ENCODE measurements at regions not wholly inside any gene's neighbourhood (a gene's known extent, or its start where the extent isn't known, plus 50 kb on each side); places are given as distances from the start of the nearest gene placed in this dataset.

DNA sequence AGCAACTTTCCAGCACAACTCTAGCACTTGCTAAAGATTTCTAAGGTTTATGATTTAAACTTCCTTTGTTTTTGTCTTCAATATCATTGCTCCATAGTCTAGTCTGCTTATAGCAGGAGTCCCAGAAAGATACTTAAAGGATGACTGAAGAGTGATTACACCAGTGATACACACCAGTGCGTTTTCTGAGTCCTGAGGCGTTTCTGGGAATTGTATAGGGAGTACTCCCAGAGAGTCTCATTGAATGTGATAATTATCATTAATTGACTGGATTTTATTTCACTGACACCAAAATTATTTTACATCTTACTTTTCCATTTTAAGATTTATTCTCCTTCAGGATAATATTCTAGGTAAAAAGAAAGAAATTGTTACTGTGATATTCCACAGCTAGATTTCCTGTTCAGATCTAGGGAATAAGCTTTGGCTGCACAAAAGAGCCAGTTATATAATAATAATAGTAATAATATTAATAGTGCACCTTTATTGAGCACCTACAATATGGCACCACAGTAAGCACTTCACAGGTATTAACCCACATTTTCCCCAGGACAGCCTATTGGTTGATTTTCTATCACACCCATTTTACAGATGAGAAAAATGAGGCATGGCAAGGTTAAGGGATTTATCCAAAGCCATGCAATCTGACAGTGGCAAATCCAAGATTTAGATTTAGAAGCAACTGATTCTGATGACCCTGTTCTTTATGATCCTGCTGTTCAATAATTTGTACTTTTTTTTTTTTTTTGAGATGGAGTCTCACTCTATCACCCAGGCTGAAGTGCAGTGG lies 62.6 kb downstream of the IRX5 start:
- Histone ChIP-seq H3K36me3 (ENCODE audit: insufficient read depth, low read length) (no peaks in the 10 kb centered on the region), H3K27ac (ENCODE audit: low read depth, low read length, poor library complexity, severe bottlenecking) (no peak overlapping the region), H3K4me3 (ENCODE audit: low read depth, low read length, poor library complexity, severe bottlenecking) (no peak overlapping the region), H2AFZ (ENCODE audit: low read length) (no peak overlapping the region), H3K4me1 (ENCODE audit: insufficient read depth, low read length, poor library complexity, severe bottlenecking) (no peaks in the 10 kb centered on the region), H4K20me1 (ENCODE audit: insufficient read depth, low read length) (no peaks in the 10 kb centered on the region), H3K9me3 (ENCODE audit: low read length) (no peaks in the 10 kb centered on the region), H3K79me2 (ENCODE audit: insufficient read depth, low read depth, low read length) (no peaks in the 10 kb centered on the region), H3K9me2 (ENCODE audit: insufficient read depth, low read length) (no peaks in the 10 kb centered on the region), H3K4me2 (ENCODE audit: low read length) (no peak overlapping the region)
- TF ChIP-seq, protein P1, sequence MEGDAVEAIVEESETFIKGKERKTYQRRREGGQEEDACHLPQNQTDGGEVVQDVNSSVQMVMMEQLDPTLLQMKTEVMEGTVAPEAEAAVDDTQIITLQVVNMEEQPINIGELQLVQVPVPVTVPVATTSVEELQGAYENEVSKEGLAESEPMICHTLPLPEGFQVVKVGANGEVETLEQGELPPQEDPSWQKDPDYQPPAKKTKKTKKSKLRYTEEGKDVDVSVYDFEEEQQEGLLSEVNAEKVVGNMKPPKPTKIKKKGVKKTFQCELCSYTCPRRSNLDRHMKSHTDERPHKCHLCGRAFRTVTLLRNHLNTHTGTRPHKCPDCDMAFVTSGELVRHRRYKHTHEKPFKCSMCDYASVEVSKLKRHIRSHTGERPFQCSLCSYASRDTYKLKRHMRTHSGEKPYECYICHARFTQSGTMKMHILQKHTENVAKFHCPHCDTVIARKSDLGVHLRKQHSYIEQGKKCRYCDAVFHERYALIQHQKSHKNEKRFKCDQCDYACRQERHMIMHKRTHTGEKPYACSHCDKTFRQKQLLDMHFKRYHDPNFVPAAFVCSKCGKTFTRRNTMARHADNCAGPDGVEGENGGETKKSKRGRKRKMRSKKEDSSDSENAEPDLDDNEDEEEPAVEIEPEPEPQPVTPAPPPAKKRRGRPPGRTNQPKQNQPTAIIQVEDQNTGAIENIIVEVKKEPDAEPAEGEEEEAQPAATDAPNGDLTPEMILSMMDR (conservative IDR thresholded peaks at IDR 0.05; ENCODE audit: low read length): no peak
- TF ChIP-seq EZH2phosphoT487 (IDR thresholded peaks at IDR 0.05; ENCODE audit: borderline replicate concordance, low read depth, low read length): no peak
- intact Hi-C loops (cut with micrococcal nuclease; ENCODE audit: unreplicated experiment): no loop called here
- no peak for DNase-seq (ENCODE audit: low spot score)
- ChIA-PET POLR2A (interaction anchor here (0.7 kb wide), 2 partner anchors 347 to 1489 kb away, joined by 3 read pairs; no protein-coding TSS in a partner anchor), CTCF (ENCODE audit: unreplicated experiment) (no interaction called here)
- no TSS peak for BruUV-seq (replicated peaks)

DNA sequence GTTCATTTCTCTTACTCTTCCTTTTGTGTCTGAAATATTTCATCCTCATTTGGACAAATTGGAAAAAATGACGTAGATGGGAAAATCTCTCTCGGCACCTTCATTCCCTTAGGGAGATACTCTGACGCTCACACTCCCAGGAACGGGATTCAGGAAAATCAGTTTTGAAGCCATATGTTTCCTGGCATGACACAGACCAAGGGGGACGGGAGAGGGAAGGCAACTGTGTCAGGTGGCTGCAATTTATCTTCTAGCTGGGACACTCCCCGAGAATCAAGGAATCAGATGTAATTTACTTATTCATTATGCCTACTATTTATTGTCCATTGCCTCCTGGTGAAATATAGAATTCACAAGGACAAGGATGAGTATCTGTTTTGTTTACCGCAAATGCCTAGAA lies 65.5 kb downstream of the IRX5 start:
- Histone ChIP-seq H3K79me2 (ENCODE audit: insufficient read depth, low read depth, low read length) (no peaks in the 10 kb centered on the region), H2AFZ (ENCODE audit: low read length) (no peak overlapping the region), H3K27ac (ENCODE audit: low read depth, low read length, poor library complexity, severe bottlenecking) (no peak overlapping the region), H3K36me3 (ENCODE audit: insufficient read depth, low read length) (no peaks in the 10 kb centered on the region), H3K4me3 (ENCODE audit: low read depth, low read length, poor library complexity, severe bottlenecking) (no peak overlapping the region), H3K4me1 (ENCODE audit: insufficient read depth, low read length, poor library complexity, severe bottlenecking) (no peaks in the 10 kb centered on the region), H3K9me2 (ENCODE audit: insufficient read depth, low read length) (no peaks in the 10 kb centered on the region), H3K9me3 (ENCODE audit: low read length) (no peaks in the 10 kb centered on the region), H3K4me2 (ENCODE audit: low read length) (no peak overlapping the region), H4K20me1 (ENCODE audit: insufficient read depth, low read length) (no peaks in the 10 kb centered on the region)
- intact Hi-C loops (cut with micrococcal nuclease; ENCODE audit: unreplicated experiment): no loop called here
- TF ChIP-seq, protein P1 (conservative IDR thresholded peaks at IDR 0.05; ENCODE audit: low read length): no peak
- TF ChIP-seq EZH2phosphoT487 (IDR thresholded peaks at IDR 0.05; ENCODE audit: borderline replicate concordance, low read depth, low read length): no peak
- no TSS peak for BruUV-seq (replicated peaks)
- DNase-seq (ENCODE audit: low spot score): no peak
- POLR2A ChIA-PET: no interaction called here
- CTCF ChIA-PET (ENCODE audit: unreplicated experiment): no interaction called here

DNA sequence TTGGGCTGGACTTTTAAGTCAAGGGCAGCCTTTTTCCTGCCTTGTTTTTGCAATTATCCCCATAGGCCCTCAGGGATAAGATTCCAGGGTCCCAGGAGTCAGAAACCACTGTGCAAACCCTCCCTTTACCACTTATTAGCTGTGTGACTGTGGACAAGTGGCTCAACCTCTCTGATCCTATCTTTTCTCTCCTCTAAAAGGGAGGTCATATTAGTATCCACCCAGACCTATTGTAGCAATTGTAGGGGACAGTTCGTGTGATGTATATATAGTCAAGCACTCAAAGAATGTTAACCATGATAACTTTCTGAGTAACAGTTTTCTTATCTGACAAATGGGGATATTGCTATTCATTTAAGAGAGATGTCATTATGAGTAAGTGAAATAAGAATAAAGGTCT lies 68.2 kb downstream of the IRX5 start:
- H3K9me2 ChIP-seq (ENCODE audit: insufficient read depth, low read length): no peaks in the 10 kb centered on the region
- no peaks in the 10 kb centered on the region for H3K36me3 ChIP-seq (ENCODE audit: insufficient read depth, low read length)
- no peak for TF ChIP-seq EZH2phosphoT487 (IDR thresholded peaks at IDR 0.05; ENCODE audit: borderline replicate concordance, low read depth, low read length)
- TF ChIP-seq, protein P1 (conservative IDR thresholded peaks at IDR 0.05; ENCODE audit: low read length): no peak
- POLR2A ChIA-PET: no interaction called here
- no peak overlapping the region for H3K4me2 ChIP-seq (ENCODE audit: low read length)
- H3K27ac ChIP-seq (ENCODE audit: low read depth, low read length, poor library complexity, severe bottlenecking): no peak overlapping the region
- no peaks in the 10 kb centered on the region for H3K9me3 ChIP-seq (ENCODE audit: low read length)
- DNase-seq (ENCODE audit: low spot score): no peak
- H3K4me3 ChIP-seq (ENCODE audit: low read depth, low read length, poor library complexity, severe bottlenecking): no peak overlapping the region
- BruUV-seq (replicated peaks): no TSS peak
- no peaks in the 10 kb centered on the region for H3K79me2 ChIP-seq (ENCODE audit: insufficient read depth, low read depth, low read length)
- H3K4me1 ChIP-seq (ENCODE audit: insufficient read depth, low read length, poor library complexity, severe bottlenecking): no peaks in the 10 kb centered on the region
- no peaks in the 10 kb centered on the region for H4K20me1 ChIP-seq (ENCODE audit: insufficient read depth, low read length)
- CTCF ChIA-PET (ENCODE audit: unreplicated experiment): no interaction called here
- no peak overlapping the region for H2AFZ ChIP-seq (ENCODE audit: low read length)
- intact Hi-C loops (cut with micrococcal nuclease; ENCODE audit: unreplicated experiment): no loop called here
